ENCODE measurements at regions not wholly inside any gene's neighbourhood (a gene's known extent, or its start where the extent isn't known, plus 50 kb on each side); places are given as distances from the start of the nearest gene placed in this dataset.

GRCh38 chr14:85306024-85306423, 223.9 kb upstream of the FLRT2 start:
- TF ChIP-seq EZH2 (IDR thresholded peaks at IDR 0.05; ENCODE audit: borderline replicate concordance, low read depth, low read length, severe bottlenecking) (no peak), CTCF (IDR thresholded peaks at IDR 0.05; ENCODE audit: borderline replicate concordance, extremely low read depth, low read length, poor library complexity, severe bottlenecking) (no peak)
- Histone ChIP-seq H3K4me3 (ENCODE audit: low read depth in 1 of 2, low read length in 2 of 2) (no peak overlapping the region), H3K9me3 (ENCODE audit: insufficient read depth, low read length, severe bottlenecking) (no peaks in the 10 kb centered on the region), H3K79me2 (ENCODE audit: insufficient read depth, low read length) (no peaks in the 10 kb centered on the region), H3K4me2 (ENCODE audit: insufficient read depth, low read length) (no peak overlapping the region), H2AFZ (ENCODE audit: low read depth, low read length) (no peak overlapping the region), H3K27me3 (ENCODE audit: insufficient read depth, low read length, poor library complexity) (no peaks in the 10 kb centered on the region), H3K27ac (ENCODE audit: low read length) (no peak overlapping the region), H3K36me3 (ENCODE audit: insufficient read depth, low read length) (no peaks in the 10 kb centered on the region), H3K4me1 (ENCODE audit: insufficient read depth, low read length) (no peaks in the 10 kb centered on the region), H4K20me1 (ENCODE audit: insufficient read depth, low read length) (no peaks in the 10 kb centered on the region), H3K9ac (ENCODE audit: low read depth, low read length) (no peak overlapping the region)
- no peak for ATAC-seq (ENCODE audit: insufficient read depth, low read depth)
- DNase-seq: no peak

DNA sequence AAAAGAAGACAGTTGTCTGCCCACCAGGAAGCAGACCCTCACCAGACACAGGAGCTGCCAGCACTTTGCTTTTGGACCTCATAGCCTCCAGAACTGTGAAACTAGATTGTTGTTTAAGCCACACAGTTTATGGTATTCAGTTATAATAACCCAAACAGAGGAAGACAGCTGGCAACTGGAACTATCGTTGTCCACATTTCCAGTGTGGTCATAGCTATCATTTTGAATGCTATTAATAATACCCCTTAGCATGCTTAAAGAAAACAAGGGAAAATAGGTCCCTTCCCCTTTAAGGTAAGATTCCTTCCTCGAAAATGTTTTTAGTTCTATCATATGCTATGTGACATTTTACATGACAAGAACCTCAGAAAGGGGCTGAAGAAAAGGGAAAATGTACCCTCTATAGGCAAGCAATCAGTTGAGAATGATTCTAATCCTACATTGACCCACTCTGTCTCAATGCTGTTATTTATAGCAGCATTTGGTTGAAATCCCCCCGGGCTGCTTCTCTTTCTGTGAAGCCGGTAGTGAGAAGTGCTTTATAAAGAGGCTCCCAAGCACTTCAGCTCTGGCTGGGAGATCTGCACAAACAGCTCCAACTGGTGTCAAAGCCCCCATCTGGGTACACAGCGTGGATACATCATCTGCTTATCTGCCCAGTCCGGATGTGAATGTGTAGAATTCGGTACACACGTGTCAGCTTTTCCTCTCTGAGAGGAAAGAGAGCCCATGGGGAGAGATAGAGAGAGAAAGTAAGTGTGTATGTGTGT, 221.2 kb upstream of the FLRT2 start:
- H3K9ac ChIP-seq (ENCODE audit: low read depth, low read length): no peak overlapping the region
- no peak overlapping the region for H3K4me2 ChIP-seq (ENCODE audit: insufficient read depth, low read length)
- no peaks in the 10 kb centered on the region for H3K4me1 ChIP-seq (ENCODE audit: insufficient read depth, low read length)
- no peak overlapping the region for H3K27ac ChIP-seq (ENCODE audit: low read length)
- H3K79me2 ChIP-seq (ENCODE audit: insufficient read depth, low read length): no peaks in the 10 kb centered on the region
- DNase-seq (no peak), ATAC-seq (ENCODE audit: insufficient read depth, low read depth) (peak; percentile 31; the same call in 1 of the 3 replicates)
- no peak overlapping the region for H3K4me3 ChIP-seq (ENCODE audit: low read depth in 1 of 2, low read length in 2 of 2)
- H3K36me3 ChIP-seq (ENCODE audit: insufficient read depth, low read length): no peaks in the 10 kb centered on the region
- H2AFZ ChIP-seq (ENCODE audit: low read depth, low read length): no peak overlapping the region
- H3K27me3 ChIP-seq (ENCODE audit: insufficient read depth, low read length, poor library complexity): no peaks in the 10 kb centered on the region
- no peaks in the 10 kb centered on the region for H3K9me3 ChIP-seq (ENCODE audit: insufficient read depth, low read length, severe bottlenecking)
- no peak for TF ChIP-seq CTCF (IDR thresholded peaks at IDR 0.05; ENCODE audit: borderline replicate concordance, extremely low read depth, low read length, poor library complexity, severe bottlenecking)
- TF ChIP-seq EZH2 (IDR thresholded peaks at IDR 0.05; ENCODE audit: borderline replicate concordance, low read depth, low read length, severe bottlenecking): no peak
- no peaks in the 10 kb centered on the region for H4K20me1 ChIP-seq (ENCODE audit: insufficient read depth, low read length)

- Histone ChIP-seq H3K36me3 (ENCODE audit: insufficient read depth, low read length) (no peaks in the 10 kb centered on the region), H4K20me1 (ENCODE audit: insufficient read depth, low read length) (no peaks in the 10 kb centered on the region), H3K9ac (ENCODE audit: low read depth, low read length) (no peak overlapping the region), H3K27ac (ENCODE audit: low read length) (no peak overlapping the region), H3K27me3 (ENCODE audit: insufficient read depth, low read length, poor library complexity) (no peaks in the 10 kb centered on the region), H3K79me2 (ENCODE audit: insufficient read depth, low read length) (no peaks in the 10 kb centered on the region), H3K4me1 (ENCODE audit: insufficient read depth, low read length) (no peaks in the 10 kb centered on the region), H3K9me3 (ENCODE audit: insufficient read depth, low read length, severe bottlenecking) (no peaks in the 10 kb centered on the region), H2AFZ (ENCODE audit: low read depth, low read length) (no peak overlapping the region), H3K4me2 (ENCODE audit: insufficient read depth, low read length) (no peak overlapping the region), H3K4me3 (ENCODE audit: low read depth in 1 of 2, low read length in 2 of 2) (no peak overlapping the region)
- DNase-seq: no peak
- TF ChIP-seq CTCF (IDR thresholded peaks at IDR 0.05; ENCODE audit: borderline replicate concordance, extremely low read depth, low read length, poor library complexity, severe bottlenecking) (no peak), EZH2 (IDR thresholded peaks at IDR 0.05; ENCODE audit: borderline replicate concordance, low read depth, low read length, severe bottlenecking) (no peak)
- ATAC-seq (ENCODE audit: insufficient read depth, low read depth): no peak
These were observed 219.3 kb upstream of the FLRT2 start for GRCh38 chr14:85310491-85311272.

Data from DND-41 (cell line).